HG03103 (cell line): ENCODE measurements at regions not wholly inside any gene's neighbourhood (a gene's known extent, or its start where the extent isn't known, plus 50 kb on each side); places are given as distances from the start of the nearest gene placed in this dataset.

Experiments used
- ATAC-seq: cut with Tn5 transposase; IDR thresholded peaks from one replicate; pipeline ENCODE4 v1.9.1; 2021; ENCODE audit warnings: low read depth; ENCODE audit not compliant: unreplicated experiment

DNA sequence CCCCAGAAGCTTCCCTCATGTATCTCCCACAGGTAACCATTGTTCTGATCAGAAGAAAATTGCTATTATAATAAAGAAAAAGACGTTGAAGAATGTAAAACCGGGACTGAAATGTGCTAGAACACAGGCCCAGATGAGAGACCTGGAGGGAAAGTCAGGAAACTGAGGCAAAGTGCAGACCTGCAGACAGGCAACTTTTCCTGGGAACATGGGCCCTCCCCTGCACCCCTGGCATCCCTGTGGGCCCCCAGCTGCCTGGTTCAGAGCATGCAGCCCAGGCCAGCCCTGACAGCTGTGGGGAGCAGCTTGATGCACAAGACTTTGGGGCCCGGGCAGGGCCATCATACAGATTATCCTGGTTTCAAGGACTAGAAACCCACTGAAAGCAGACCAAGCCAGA is 212.2 kb downstream of the CDC5L start:
- ATAC-seq, result no peak

DNA sequence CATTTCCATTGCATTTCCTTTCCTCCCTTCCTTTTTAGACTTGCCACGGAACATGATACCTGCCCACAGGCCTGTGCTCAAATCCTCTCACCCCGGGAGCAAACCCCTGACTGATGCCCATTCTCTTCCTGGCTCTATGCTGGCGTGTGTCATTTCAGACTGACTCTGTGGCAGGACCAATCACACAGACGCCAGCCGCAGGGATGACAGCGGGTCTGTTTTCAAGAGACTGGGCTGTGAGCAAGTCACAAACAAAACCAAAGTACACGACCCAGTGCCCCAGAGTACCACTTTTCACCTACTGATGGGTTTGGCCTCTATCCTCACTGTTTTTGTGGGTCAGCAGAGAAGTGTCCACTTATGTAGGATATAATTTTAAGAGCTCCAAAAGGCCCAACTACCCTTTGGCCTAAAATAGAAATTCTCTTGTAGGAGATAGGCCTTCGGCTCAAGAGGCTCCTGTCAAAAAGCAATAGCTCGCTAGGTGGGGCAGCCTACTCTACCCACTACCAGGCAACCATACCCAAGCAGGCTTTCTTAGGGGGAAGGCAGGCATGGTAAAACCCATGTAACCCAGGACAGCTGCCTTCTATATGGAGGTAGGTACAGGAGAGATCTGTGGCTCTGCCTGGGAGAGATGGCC is 215.7 kb downstream of the CDC5L start:
- ATAC-seq, result no peak

DNA sequence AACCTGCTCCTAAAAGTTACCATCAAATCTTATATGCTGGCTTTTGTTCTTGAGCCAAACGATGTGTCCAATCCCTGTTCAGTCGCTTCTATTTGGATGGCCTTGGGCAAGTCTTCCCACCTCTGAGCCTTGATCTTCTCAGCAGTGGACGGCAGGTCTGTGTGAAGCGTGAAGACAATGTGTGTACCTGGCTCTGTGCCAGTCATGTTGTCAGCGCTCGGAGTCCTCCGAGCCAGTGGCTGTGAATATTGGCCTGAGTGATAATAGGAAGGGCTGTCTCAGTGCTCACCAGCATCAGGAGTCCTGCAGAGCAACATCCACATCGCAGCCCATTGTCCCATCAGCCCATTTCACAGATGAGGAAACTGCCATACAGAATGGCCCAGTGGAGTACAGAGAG is 219.0 kb downstream of the CDC5L start:
- ATAC-seq, result no peak

DNA sequence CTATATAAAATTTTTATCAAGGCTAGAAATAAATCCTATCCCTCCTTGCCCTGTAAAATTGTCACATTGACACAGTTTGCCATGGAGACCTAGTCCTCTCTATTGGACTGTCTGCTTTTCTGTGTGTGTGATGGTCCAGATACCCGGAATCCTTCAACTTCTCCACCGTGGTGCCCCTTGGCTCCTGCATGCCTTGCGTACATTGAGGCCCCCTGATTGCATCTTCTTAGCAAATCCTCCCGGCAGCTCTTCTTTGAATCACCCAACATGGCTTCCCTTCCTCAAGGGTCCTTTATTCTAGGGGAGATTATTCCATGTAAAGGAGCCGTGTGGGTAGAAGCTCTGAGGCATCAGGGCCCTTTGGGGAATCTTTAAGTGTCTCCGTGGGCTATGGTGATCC is 219.5 kb downstream of the CDC5L start:
- ATAC-seq, result no peak

DNA sequence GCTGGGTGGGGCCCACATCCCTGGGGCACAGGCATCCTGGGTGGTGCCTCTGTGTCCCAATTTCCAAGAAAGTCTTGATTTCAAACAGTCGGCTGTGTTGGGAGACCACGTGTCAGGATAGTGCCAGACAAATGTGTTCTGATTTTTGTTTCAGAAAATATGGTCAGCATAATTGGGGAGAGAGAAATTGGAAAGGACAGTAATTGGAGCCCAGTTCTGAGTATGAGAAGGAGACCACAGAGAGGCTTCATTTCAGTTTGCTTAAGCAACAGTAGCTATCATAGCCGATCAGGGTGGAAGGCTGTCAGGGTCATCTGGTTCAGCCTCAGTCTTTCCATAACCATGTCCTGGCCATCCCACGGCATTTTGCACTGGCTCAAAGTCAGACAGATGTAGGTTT is 220.7 kb downstream of the CDC5L start:
- ATAC-seq, result no peak

DNA sequence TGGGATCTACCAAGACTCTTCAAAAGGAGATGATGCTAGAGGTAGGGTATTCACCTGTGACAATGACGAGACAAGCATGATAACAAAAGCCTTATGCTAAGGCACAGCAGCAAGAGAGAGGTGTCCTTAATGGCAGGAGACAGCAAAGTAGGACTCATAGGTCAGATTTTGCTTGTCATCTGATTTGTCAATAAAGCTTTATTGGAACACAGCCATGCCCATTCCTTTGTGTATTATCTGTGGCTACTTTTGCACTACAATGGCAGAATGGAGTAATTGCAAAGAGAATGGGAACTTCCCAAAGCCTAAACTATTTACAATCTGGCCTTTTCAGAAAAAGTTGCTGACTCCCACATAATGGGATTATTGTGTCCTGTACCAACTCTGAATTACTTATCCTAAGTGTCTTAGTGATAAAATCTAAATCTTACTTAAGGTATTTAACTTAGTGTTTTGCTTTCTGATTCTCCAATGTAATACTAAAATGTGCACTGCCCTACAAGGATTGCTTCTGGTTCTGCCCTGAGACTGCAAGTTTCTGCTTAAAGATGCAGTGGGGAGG is 221.6 kb downstream of the CDC5L start:
- ATAC-seq, result no peak

DNA sequence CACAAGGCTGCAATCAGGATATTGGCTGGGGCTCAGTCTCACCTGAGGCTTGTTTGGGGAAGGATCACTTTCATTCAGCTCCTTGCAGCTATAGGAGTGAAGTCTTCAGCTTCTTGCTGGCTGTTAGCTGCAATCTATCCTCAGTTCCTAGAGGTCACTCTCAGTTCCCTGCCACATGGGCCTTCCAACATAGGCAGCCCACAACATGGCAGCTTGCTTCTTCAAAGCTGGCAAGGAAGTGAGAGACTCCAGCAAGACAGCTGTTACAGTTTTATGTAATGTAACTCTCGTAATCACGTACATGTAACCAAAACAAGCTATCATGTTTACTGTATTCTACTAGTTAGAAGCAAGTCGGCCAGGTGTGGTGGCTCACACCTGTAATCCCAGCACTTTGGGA is 226.9 kb downstream of the CDC5L start:
- no peak for ATAC-seq

DNA sequence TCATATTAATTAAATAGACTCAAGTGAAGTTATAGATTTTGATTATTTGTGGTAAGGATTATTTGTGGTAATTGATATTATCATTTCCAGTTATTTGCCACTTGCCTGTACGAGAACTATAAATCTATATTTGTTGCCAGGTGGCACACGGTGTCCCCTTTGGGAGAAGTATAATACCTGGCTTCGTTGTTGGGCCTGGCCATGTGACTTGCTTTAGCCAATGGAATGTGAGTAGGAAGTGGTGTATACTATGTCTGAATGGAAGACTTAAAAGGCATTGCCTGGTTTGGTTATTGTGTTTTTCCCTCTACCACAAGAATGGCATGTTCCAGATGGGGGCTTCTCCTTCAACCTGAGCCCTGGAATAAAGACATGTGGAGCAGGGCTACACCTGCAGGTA is 228.1 kb downstream of the CDC5L start:
- ATAC-seq, result no peak

DNA sequence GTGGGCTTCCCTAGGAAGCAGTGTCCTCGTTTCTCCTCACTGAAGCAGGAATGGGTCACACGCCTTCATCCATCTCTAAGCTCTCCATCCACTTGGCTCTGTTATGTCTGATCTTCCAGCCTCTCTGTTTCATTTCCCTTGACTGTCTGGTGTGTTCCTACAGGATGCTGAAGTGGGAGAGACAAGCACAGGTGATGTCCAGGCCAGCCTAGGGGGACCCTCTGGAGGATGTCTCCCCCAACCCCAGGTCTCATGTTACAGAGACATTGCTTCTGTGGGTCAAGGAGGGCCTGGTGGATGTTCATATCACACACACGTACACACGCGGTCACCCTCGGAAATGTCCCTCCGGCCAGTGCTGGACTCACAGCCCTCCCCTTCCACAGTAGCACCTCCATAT is 229.9 kb downstream of the CDC5L start:
- no peak for ATAC-seq

DNA sequence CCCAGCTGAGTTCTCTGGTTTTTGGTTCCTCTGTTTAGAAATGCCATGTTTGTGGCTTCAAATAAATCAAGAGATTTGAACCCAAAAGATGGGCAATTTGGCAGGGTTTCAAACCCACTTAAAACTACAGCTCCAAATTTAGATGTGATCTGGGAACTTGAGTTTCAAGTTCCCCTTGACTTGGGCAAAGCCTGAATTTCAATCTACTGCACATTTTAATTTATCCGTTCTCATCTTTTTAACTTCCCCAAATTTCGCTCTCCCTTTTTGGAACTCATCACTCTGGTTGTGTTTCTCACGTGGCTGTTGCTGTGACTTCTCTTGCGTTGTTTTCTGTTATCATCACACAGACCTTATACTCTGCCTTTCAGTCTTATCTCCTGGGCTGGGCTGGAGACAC is 230.9 kb downstream of the CDC5L start:
- ATAC-seq, result no peak

DNA sequence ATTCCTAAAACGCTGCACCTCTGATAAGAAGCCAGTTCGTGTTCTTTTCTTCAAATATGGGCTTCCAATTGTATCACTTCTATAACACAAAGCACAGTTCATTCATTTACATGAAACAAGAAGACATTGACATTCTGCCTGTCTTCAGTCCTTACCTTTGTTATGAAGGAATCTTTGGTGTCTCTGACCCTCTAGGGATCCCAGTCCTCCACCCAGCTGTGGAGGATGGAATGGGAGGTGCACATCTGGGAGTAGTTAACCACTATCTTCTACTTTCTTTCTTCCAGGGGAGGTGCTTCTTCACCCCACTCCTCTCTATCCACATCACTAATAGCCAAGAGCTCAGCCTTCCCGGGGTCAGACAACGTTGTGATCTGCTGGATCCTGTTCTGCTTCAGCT is 233.4 kb downstream of the CDC5L start:
- no peak for ATAC-seq

DNA sequence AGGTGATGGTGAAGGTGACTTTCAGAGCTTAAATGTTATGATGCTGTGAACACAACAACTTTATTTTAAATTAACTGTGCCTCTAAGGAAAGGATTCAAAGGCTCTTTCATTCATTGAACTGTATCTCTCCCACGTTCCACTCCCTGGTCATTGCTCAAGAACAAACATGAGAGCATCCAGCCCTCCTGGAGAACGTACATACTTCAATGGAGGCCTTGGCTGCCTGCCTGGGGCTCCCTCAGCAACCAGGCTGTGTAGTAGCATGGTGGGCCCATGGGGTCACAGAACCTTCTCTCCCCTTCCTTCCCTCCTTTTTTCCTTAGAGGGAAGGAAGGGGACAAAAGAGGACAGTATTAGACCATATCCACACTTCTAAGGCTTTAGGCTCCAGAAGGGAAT is 234.3 kb downstream of the CDC5L start:
- ATAC-seq, result no peak

DNA sequence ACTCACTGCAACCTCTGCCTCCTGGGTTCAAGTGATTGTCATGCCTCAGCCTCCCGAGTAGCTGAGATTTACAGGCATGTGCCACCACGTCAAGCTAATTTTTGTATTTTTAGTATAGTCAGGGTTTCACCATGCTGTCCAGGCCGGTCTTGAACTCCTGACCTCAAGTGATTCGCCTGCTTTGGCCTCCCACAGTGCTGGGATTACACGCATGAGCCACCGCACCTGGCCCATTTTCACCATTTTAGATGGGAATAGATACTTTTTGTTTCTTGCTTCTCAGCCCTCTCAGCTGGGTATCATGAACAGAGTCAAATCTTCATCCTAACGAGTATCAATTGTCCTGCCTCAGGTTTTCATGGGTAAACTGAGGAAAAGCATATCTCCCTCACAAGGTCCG is 235.0 kb downstream of the CDC5L start:
- no peak for ATAC-seq

DNA sequence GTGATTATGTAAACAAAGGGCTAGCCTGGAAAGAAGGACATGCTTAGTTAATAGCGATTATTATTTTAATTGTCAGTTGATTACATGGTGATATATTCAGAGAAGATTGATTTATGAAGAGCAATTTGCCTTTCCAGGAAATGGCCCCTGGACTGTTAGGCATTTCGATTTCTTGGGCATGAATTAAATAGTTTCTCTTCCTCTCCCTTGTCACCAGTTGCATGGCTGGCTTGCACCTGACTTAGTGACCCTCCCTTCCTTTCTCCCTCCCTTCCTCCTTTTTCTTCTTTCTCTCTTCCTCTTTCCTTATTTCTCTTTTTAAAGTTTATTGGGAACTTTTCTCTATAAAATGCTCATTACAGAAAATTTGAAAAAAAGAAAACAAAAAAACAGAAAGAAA is 235.4 kb downstream of the CDC5L start:
- ATAC-seq, result no peak

DNA sequence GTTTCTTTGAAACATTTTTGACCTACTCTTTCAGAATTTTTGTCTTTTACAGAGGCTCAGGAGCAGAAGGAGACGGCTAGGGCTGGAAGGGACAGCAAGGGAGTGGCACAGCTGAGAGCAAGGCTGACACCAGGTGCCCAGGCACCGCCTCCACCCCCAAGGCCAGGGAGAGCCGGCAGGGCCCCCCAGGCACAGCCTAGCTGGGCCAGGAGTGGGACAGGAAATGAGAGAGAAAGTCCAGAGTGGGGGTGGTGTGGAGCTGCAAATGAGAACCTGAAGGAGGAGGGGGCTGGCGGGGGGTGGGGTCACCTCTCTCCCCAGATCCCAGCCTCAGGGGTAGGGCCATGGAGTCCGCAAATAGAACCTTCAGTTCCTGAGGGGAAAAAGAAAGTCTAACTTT is 236.7 kb downstream of the CDC5L start:
- ATAC-seq, result no peak

DNA sequence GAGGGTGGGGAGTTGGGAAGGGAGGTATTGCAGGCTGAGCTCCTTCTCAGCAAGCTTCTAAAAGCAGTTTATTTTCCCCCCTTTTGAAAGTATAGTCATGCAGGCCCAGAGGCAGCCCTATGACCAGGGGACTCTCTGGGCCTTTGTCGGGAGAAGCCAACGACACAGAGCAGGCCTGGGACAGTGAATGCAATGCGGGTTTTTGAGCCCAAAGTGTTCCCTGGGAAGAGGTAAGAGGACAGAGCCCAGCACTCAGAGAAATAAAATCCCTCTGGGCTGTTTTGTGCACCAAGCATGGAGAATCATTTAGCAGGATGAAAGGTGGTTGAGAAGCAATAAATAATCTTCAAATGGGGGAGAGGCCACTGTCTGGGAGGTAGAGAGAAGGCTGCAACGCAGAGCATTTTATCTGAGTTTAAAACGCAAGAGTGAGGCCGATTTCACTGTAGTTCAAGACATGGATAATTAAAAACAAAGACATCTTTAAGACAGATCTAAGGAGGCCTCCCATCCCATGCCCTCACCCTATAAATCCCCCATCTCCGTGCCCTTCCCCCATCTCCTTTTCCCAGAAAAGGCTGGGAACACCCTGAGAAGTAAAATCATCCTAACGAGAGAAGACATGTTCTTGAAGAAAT is 237.5 kb downstream of the CDC5L start:
- ATAC-seq, result no peak

DNA sequence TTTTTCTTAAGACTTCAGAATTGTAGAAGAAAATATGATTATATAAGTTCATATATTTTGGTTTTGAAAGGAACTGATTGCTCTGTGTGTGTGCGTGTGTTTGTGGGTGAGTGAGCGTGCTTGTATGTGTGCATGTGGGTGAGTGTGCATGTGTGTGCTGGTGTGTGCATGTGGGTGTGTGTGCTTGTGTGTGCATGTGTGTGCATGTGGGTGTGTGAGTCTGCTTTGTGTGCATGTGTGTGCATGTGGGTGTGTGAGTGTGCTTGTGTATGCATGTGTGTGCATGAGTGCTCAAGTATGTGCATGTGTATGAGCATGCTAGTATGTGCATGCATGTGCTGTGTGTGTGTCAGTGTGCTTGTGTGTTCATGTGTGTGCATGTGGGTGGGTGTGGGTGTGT is 238.5 kb downstream of the CDC5L start:
- no peak for ATAC-seq

DNA sequence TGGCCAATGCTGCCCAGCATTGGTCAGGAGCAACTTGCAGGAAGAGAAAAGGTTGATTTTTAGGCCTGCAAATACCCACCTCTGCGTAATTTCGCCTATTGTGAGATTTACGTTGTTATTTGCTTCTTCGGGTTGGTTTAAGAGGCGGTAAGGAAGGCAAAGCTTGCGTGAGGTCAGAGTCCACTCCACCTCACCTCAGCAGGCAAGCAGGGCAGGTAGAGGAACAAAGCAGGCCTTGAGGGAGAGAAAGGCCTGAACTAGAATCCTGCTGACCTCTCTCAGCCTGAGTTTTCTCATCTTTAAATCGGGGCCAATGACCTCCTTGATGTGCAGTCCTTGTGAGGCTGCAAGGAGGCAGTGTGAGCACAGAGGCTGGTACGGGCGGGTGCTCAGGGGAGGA is 239.1 kb downstream of the CDC5L start:
- no peak for ATAC-seq

DNA sequence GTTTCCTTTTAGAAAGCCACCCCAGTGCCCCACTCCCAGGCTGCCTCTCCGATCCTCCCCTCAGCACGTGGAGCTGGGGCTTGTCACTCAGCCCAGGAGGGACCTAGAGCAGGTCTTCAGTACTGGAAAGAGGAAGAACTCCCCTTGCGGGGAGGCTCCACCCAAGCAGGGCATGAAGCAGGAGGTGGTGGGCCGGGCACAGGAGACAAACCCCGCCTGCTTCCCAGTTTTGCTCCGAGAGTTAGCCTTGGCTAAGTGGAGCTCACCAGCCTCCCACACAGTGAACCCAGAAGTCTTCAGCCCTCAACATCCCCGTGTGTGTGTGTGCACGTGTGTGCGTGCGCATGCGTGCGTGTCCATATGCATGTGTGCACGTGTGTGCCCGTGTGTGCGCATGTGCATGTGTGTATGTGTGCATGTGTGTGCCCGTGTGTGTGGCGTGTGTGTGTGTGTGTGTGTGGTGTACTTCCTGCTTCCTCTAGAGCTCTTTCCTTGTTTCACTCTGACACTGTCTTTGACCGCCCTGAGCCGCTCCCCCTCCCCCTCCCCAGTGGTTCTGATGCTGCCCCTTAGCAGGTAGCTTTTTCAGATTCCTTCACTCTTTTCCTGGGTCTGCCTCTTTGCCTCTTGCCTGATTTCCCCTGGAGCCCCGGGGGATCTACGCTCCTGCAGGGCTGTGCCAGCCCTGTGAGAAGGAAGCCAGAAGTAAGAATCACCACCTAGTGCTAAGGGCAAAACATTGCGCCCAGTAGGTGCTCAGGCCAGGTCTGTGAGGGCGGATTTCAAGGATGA is 239.8 kb downstream of the CDC5L start:
- no peak for ATAC-seq

DNA sequence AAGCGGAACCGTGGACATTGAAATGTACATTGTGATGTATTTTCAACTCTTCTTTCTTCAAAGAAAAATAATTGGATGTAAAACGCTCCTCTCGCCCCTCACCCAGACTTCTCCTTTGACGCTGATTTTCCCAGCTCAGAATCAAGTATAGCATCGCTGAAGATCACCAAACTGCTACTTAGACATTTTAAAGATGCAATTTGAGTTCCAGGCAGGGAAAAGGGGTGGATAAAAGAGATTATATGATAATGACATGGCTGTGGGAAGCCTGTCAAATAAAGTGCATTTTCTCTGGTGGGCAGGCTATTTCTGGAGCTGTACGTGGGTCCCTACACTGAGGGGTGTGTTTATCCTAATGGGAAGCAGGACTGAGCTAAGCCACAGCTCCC is 240.4 kb downstream of the CDC5L start:
- ATAC-seq, result no peak

DNA sequence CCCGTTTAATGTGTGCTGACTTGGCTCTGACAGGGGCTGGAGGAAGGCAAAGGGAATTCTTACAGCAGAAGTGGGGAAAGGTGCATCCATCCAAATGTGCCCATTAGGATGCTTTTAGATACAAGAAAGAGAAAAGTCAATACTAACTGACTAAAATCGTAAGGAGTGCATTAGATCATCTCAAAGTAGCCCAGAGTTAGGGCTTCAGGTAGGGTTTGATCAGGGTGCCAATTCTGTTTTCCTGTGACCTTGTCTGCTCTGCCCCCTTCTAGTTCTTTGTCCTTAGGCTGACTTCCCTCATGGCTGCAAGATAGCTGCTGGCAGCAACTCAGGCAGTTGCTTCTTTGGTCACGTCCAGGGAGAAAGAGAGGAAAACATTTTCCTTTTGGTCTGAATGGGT is 240.8 kb downstream of the CDC5L start:
- ATAC-seq, result no peak

DNA sequence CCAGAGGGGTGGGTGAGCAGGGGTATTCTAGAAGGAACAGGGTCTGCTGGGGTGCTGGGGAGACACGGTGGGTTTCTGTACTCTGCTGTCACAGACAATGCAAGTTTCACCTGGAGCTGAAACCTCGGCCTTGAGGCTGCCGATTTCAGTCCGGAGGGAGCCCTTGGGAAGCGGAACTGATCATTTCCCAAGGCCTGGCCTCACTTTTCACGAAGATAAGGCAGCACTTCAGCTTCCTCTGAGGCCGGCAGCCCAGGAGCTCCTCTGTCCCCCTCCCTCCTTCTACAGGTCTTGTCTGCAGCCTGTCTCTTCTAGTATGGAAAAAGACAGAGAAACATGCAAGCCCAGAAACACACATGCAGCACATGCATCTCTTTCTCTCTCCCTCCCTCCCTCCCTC is 242.1 kb downstream of the CDC5L start:
- no peak for ATAC-seq
